Testis (tissue), 2 donors: ENCODE measurements at regions not wholly inside any gene's neighbourhood (a gene's known extent, or its start where the extent isn't known, plus 50 kb on each side); places are given as distances from the start of the nearest gene placed in this dataset.

ENCODE experiments used
- DNase-seq: peaks from one replicate; pipeline ENCODE4 v3.0.0-alpha.2; 2019
- H3K27ac ChIP-seq, 2 donors: fragments of 200-600 bp; sonication (generic); one replicate each; pipeline ENCODE4 v1.5.1; 2019
- H3K27me3 ChIP-seq: fragments of 200-600 bp; sonication (generic); one replicate; pipeline ENCODE4 v1.5.1; 2019
- H3K36me3 ChIP-seq: fragments of 200-600 bp; sonication (generic); one replicate; pipeline ENCODE4 v1.5.1; 2017; ENCODE audit warnings: low read depth; ENCODE audit errors: missing control alignments
- H3K4me1 ChIP-seq: fragments of 200-600 bp; sonication (generic); one replicate; pipeline ENCODE4 v1.5.1; 2019
- H3K4me3 ChIP-seq, 2 donors: fragments of 200-600 bp; sonication (generic); one replicate each; pipeline ENCODE4 v1.5.1; 2017 to 2019
- H3K9me3 ChIP-seq: fragments of 200-600 bp; sonication (generic); one replicate; pipeline ENCODE4 v1.5.1; 2017
- POLR2A ChIP-seq: fragments of 450-650 bp; IDR thresholded peaks from one replicate; pipeline ENCODE4 v1.6.1; 2017; ENCODE audit warnings: antibody characterized with exemption, mild to moderate bottlenecking, moderate library complexity
- WGBS, 2 donors: methylation state at CpG; one replicate each; pipeline ENCODE4 v1.1.5; 2018; 5-methylcytosine and 5-hydroxymethylcytosine counted together
- intact Hi-C: fragments of 100-400 bp; cut with DNase I; formaldehyde crosslinking; loops from one replicate; pipeline ENCODE4 v1.15.1; 2023; ENCODE audit warnings: low total_unique reads
- TF ChIP-seq, protein P1 (sequence below), 3 experiments: fragments of 450-650 bp in 2 of 3; fragments of 200-600 bp in 1 of 3; sonication (generic) in 1 of 3; IDR thresholded peaks; one replicate each; pipeline ENCODE4 v1.5.1; 2016 to 2019; ENCODE audit warnings: antibody characterized with exemption in 3 of 3, mild to moderate bottlenecking in 2 of 3, moderate library complexity in 1 of 3

DNA sequence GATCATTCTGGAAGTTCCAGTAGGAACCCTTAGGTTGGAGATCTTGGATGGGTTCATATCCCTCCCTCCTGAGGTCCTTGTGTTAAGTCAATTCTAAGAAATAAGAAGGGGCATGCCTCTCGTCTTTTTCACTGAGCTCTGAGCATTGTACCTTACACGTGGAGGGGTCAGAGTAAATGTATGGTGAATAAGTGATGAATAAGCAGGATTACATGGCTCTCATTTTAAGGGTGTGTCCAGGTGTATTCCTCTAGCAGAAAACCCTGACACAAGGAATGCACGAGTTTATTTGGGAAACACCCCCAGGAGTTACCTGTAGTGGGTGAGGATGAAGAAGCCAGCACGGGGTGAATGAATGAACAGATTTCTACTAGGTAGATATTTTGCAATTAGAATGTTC is 400.2 kb downstream of the KIF16B start:
- Histone ChIP-seq H3K4me1 (no peaks in the 10 kb centered on the region), H3K36me3 (no peaks in the 10 kb centered on the region), H3K27me3 (no peaks in the 10 kb centered on the region), H3K4me3 (no peak overlapping the region), H3K27ac (no peak overlapping the region), H3K9me3 (no peaks in the 10 kb centered on the region)
- no peak for DNase-seq
- WGBS, 2 donors, result 90 to 91% methylated on average over 4 of the region's 4 CpGs
- intact Hi-C loops, result no loop called here
- TF ChIP-seq POLR2A, result no peak
- TF ChIP-seq, protein P1, sequence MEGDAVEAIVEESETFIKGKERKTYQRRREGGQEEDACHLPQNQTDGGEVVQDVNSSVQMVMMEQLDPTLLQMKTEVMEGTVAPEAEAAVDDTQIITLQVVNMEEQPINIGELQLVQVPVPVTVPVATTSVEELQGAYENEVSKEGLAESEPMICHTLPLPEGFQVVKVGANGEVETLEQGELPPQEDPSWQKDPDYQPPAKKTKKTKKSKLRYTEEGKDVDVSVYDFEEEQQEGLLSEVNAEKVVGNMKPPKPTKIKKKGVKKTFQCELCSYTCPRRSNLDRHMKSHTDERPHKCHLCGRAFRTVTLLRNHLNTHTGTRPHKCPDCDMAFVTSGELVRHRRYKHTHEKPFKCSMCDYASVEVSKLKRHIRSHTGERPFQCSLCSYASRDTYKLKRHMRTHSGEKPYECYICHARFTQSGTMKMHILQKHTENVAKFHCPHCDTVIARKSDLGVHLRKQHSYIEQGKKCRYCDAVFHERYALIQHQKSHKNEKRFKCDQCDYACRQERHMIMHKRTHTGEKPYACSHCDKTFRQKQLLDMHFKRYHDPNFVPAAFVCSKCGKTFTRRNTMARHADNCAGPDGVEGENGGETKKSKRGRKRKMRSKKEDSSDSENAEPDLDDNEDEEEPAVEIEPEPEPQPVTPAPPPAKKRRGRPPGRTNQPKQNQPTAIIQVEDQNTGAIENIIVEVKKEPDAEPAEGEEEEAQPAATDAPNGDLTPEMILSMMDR (IDR thresholded peaks at IDR 0.05), result no peak

DNA sequence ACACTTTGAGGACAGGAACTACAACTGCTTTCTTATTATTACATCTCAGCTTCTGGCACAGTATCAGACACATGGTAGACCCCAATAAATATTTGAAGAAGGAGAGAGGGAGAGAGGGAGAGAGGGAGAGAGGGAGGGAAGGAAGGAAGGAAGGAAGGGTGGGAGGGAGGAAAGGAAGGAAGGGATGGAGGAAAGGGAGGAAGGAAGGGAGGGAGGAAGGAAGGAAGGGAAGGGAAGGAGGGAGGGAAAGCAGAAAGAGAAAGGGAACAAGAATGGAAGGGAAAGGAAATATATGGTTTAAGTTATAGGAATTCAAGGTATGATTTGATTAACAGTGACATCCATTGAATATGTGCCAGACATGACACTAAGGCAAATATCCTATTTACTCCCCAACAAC is 402.1 kb downstream of the KIF16B start:
- Histone ChIP-seq H3K4me3 (no peak overlapping the region), H3K9me3 (no peaks in the 10 kb centered on the region), H3K27me3 (no peaks in the 10 kb centered on the region), H3K4me1 (no peaks in the 10 kb centered on the region), H3K36me3 (no peaks in the 10 kb centered on the region), H3K27ac (no peak overlapping the region)
- no peak for TF ChIP-seq POLR2A
- TF ChIP-seq, protein P1 (IDR thresholded peaks at IDR 0.05), result no peak
- intact Hi-C loops, result no loop called here
- no peak for DNase-seq

DNA sequence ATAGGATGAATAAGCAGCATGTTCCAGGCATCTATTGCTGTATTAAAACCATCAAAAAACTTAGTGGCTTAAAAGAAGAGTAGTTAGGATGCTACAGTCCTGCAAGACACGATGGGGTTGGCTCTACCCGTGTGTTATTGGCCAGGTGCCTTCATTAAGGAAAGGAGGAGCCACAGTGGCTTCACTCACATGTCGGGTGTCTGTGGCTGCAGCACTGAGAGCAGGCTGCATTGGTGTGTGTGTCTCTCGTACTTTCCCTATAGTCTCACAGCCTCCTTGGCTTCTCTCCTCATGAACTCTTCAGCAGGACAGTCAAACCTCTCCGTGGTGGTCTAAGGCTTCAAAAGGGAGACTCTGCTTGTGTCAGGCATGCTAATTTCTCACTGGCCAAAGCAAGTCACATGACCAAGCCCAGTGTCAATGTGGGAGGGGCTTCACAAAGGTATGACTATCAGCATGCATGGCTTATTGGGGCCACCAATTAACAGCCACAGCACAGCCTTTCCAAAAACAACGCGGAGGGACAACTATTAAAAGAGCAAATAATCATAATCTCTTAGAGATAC is 402.8 kb downstream of the KIF16B start:
- Histone ChIP-seq H3K27ac (no peak overlapping the region), H3K27me3 (no peaks in the 10 kb centered on the region), H3K9me3 (no peaks in the 10 kb centered on the region), H3K36me3 (no peaks in the 10 kb centered on the region), H3K4me1 (no peaks in the 10 kb centered on the region), H3K4me3 (no peak overlapping the region)
- no peak for TF ChIP-seq POLR2A
- TF ChIP-seq, protein P1 (IDR thresholded peaks at IDR 0.05), result no peak
- WGBS, 2 donors, result 70 to 71% methylated on average over 7 of the region's 7 CpGs
- DNase-seq, result no peak
- intact Hi-C loops, result no loop called here

DNA sequence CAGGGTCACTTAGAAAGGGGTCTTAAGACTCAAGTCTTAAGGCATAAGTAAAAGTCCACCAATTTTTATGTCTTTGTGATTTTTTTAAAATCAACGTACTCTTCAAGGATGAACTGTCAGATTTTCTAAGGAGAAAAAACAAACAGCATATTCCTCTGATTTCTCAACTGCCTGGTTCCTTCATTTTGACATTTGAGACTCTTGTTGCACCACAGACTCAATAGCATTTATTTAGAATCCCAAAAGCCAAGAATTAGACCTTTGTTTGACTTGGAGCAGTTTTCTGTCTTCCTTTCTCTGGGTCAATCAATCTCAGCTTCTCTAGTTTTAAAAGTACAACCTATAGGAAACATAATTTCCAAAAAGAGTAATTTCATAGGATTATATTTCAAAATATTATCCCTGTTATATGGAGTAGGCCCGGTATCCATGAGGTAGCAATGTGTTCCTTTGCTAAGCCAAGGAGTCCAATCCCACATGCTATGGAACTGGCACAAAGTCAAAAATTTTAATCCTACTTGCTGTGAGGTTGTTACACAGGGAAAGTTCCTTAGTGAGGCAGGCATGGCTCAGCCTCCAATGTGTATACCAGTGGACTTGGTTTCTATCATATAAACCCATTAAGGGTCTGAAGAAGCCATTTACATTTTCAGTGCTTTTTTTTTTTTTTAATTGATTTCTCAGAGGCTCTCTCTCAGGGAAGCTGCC is 405.7 kb downstream of the KIF16B start:
- no peak for DNase-seq
- no peak overlapping the region for H3K4me3 ChIP-seq
- H3K4me1 ChIP-seq, result no peaks in the 10 kb centered on the region
- intact Hi-C loops, result no loop called here
- H3K9me3 ChIP-seq, result no peaks in the 10 kb centered on the region
- WGBS, 2 donors, result 89 to 92% methylated on average over 2 of the region's 2 CpGs
- no peaks in the 10 kb centered on the region for H3K36me3 ChIP-seq
- H3K27me3 ChIP-seq, result no peaks in the 10 kb centered on the region
- no peak for TF ChIP-seq POLR2A
- TF ChIP-seq, protein P1 (IDR thresholded peaks at IDR 0.05), result no peak
- H3K27ac ChIP-seq, result no peak overlapping the region

DNA sequence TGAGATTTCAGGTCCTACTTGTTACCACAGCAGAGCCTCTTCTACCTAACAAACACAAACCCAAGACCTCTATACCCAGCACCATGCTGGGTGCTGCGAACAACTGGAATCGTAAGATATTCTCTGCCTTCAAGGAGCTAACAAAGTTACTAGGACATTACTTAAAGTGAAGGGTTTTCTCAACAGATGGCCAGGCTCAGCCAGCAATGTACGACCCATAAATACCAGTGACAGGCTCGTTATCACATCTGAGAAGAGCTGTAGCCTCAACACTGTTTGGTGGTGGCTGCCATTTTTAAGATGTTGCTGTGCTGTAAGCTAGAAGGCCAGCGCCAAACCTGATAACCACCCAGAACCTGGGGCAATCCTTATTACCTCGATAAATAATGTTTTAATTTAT is 406.5 kb downstream of the KIF16B start:
- no peaks in the 10 kb centered on the region for H3K9me3 ChIP-seq
- H3K4me3 ChIP-seq, result no peak overlapping the region
- intact Hi-C loops, result no loop called here
- no peak for DNase-seq
- H3K4me1 ChIP-seq, result no peaks in the 10 kb centered on the region
- TF ChIP-seq, protein P1 (IDR thresholded peaks at IDR 0.05), result no peak
- no peak for TF ChIP-seq POLR2A
- no peak overlapping the region for H3K27ac ChIP-seq
- WGBS, 2 donors, result 84 to 91% methylated on average over 6 of the region's 6 CpGs
- no peaks in the 10 kb centered on the region for H3K36me3 ChIP-seq
- no peaks in the 10 kb centered on the region for H3K27me3 ChIP-seq
